ENCODE measurements at regions not wholly inside any gene's neighbourhood (a gene's known extent, or its start where the extent isn't known, plus 50 kb on each side); places are given as distances from the start of the nearest gene placed in this dataset.

GRCh38 chr9:129396365-129396708 is 218.3 kb upstream of the IER5L start:
- intact Hi-C loops (cut with DNase I; ENCODE audit: low total_unique reads) = no loop called here
- WGBS, 2 donors = 73 to 79% methylated on average over 1 of the region's 1 CpG
- DNase-seq (ENCODE audit: low spot score in 2 of 2) = no peak
- TF ChIP-seq, protein P1, sequence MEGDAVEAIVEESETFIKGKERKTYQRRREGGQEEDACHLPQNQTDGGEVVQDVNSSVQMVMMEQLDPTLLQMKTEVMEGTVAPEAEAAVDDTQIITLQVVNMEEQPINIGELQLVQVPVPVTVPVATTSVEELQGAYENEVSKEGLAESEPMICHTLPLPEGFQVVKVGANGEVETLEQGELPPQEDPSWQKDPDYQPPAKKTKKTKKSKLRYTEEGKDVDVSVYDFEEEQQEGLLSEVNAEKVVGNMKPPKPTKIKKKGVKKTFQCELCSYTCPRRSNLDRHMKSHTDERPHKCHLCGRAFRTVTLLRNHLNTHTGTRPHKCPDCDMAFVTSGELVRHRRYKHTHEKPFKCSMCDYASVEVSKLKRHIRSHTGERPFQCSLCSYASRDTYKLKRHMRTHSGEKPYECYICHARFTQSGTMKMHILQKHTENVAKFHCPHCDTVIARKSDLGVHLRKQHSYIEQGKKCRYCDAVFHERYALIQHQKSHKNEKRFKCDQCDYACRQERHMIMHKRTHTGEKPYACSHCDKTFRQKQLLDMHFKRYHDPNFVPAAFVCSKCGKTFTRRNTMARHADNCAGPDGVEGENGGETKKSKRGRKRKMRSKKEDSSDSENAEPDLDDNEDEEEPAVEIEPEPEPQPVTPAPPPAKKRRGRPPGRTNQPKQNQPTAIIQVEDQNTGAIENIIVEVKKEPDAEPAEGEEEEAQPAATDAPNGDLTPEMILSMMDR (IDR thresholded peaks at IDR 0.05) = no peak
- no peak for TF ChIP-seq POLR2A (IDR thresholded peaks at IDR 0.05)
- no peak overlapping the region for H3K4me3 ChIP-seq (ENCODE audit: low read depth, poor library complexity, severe bottlenecking)

DNA sequence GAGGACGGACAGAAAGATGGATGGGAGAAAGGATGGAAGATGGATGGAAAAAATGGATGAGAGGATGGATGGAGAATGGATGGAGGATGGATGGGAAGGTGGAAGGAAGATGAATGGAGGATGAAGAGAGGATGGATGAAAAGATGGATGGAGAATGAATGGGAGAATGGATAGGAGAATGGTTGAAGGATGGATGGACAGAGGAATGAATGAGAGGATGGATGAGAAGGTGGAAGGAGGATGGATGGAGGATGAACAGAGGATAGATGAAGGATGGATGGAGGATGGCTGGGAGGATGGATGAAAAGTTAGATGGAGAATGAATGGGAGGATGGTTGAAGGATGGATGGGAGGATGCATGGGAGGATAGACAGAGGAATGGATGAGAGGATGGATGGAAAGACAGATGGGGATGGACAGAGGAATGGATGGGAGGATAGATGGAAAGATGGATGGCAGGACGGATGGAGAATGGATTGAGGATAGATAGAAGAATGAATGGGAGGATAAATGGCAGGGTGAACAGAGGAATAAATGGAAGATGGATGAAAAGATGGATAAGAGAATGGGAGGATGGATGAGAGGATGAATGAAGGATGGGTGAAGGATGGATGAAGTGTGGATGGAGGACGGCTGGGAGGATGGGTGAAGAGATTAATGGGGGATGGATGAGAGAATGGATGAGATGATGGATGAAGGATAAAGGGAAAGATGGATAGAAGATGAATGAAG is 217.7 kb upstream of the IER5L start:
- WGBS, 2 donors = 51 to 70% methylated on average over 3 of the region's 3 CpGs
- no peak overlapping the region for H3K4me3 ChIP-seq (ENCODE audit: low read depth, poor library complexity, severe bottlenecking)
- intact Hi-C loops (cut with DNase I; ENCODE audit: low total_unique reads) = no loop called here
- DNase-seq (ENCODE audit: low spot score in 2 of 2) = no peak
- TF ChIP-seq, protein P1 (IDR thresholded peaks at IDR 0.05) = no peak
- no peak for TF ChIP-seq POLR2A (IDR thresholded peaks at IDR 0.05)

GRCh38 chr9:129394886-129395279 is 216.8 kb upstream of the IER5L start:
- TF ChIP-seq, protein P1 (IDR thresholded peaks at IDR 0.05) = no peak
- TF ChIP-seq POLR2A (IDR thresholded peaks at IDR 0.05) = no peak
- intact Hi-C loops (cut with DNase I; ENCODE audit: low total_unique reads) = no loop called here
- DNase-seq (ENCODE audit: low spot score in 2 of 2) = no peak
- 85 to 87% methylated on average over 3 of the region's 3 CpGs for WGBS, 2 donors
- H3K4me3 ChIP-seq (ENCODE audit: low read depth, poor library complexity, severe bottlenecking) = no peak overlapping the region

GRCh38 chr9:129394061-129394885 is 216.2 kb upstream of the IER5L start:
- TF ChIP-seq, protein P1 (IDR thresholded peaks at IDR 0.05) = no peak
- no peak for TF ChIP-seq POLR2A (IDR thresholded peaks at IDR 0.05)
- no peak for DNase-seq (ENCODE audit: low spot score in 2 of 2)
- intact Hi-C loops (cut with DNase I; ENCODE audit: low total_unique reads) = no loop called here
- no peak overlapping the region for H3K4me3 ChIP-seq (ENCODE audit: low read depth, poor library complexity, severe bottlenecking)
- 63 to 71% methylated on average over 24 to 25 of the region's 25 CpGs for WGBS, 2 donors

GRCh38 chr9:129393064-129393463 is 215.0 kb upstream of the IER5L start:
- intact Hi-C loops (cut with DNase I; ENCODE audit: low total_unique reads) = no loop called here
- TF ChIP-seq POLR2A (IDR thresholded peaks at IDR 0.05) = no peak
- TF ChIP-seq, protein P1 (IDR thresholded peaks at IDR 0.05) = no peak
- no peak overlapping the region for H3K4me3 ChIP-seq (ENCODE audit: low read depth, poor library complexity, severe bottlenecking)
- DNase-seq (ENCODE audit: low spot score in 2 of 2) = no peak
- 87% methylated on average over 5 of the region's 5 CpGs for WGBS, 2 donors
